ENCODE measurements at regions not wholly inside any gene's neighbourhood (a gene's known extent, or its start where the extent isn't known, plus 50 kb on each side); places are given as distances from the start of the nearest gene placed in this dataset.

GRCh38 chr7:113998934-113999333 is 80.1 kb upstream of the PPP1R3A start:
- Histone ChIP-seq H3K4me1 (no peaks in the 10 kb centered on the region), H3K27ac (no peak overlapping the region), H3K4me3 (no peak overlapping the region), H3K36me3 (replicated peaks in 1 of 2; ENCODE audit: insufficient read depth in 1 of 2, low read depth in 2 of 2) (no peaks in the 10 kb centered on the region), H3K27me3 (no peaks in the 10 kb centered on the region), H3K9me3 (no peaks in the 10 kb centered on the region)
- TF ChIP-seq POLR2A (IDR thresholded peaks at IDR 0.05) (no peak), CTCF (IDR thresholded peaks at IDR 0.05) (no peak)
- intact Hi-C loops (cut with DNase I), result no loop called here
- ATAC-seq (no peak), DNase-seq (no peak)

- Histone ChIP-seq H3K4me1 (no peaks in the 10 kb centered on the region), H3K27ac (no peak overlapping the region), H3K36me3 (replicated peaks in 1 of 2; ENCODE audit: insufficient read depth in 1 of 2, low read depth in 2 of 2) (no peaks in the 10 kb centered on the region), H3K4me3 (no peak overlapping the region), H3K9me3 (no peaks in the 10 kb centered on the region), H3K27me3 (no peaks in the 10 kb centered on the region)
- intact Hi-C loops (cut with DNase I), result no loop called here
- no peak for ATAC-seq
- WGBS, 2 donors, result 67% methylated on average over 4 of the region's 4 CpGs
- TF ChIP-seq CTCF (IDR thresholded peaks at IDR 0.05) (no peak), POLR2A (IDR thresholded peaks at IDR 0.05) (no peak)
- DNase-seq, result no peak
These were observed 77.6 kb upstream of the PPP1R3A start for GRCh38 chr7:113996405-113996804.

GRCh38 chr7:113986216-113986615 is 67.4 kb upstream of the PPP1R3A start:
- no peak overlapping the region for H3K27ac ChIP-seq
- no peaks in the 10 kb centered on the region for H3K27me3 ChIP-seq
- ATAC-seq, result no peak
- H3K9me3 ChIP-seq, result no peaks in the 10 kb centered on the region
- H3K4me3 ChIP-seq, result no peak overlapping the region
- no peak for DNase-seq
- H3K4me1 ChIP-seq, result no peaks in the 10 kb centered on the region
- no peak for TF ChIP-seq CTCF (IDR thresholded peaks at IDR 0.05)
- TF ChIP-seq POLR2A (IDR thresholded peaks at IDR 0.05), result no peak
- 86 to 90% methylated on average over 2 of the region's 2 CpGs for WGBS, 2 donors
- no peaks in the 10 kb centered on the region for H3K36me3 ChIP-seq (replicated peaks in 1 of 2; ENCODE audit: insufficient read depth in 1 of 2, low read depth in 2 of 2)
- intact Hi-C loops (cut with DNase I), result no loop called here

- Histone ChIP-seq H3K4me1 (no peaks in the 10 kb centered on the region), H3K36me3 (replicated peaks in 1 of 2; ENCODE audit: insufficient read depth in 1 of 2, low read depth in 2 of 2) (no peaks in the 10 kb centered on the region), H3K9me3 (no peaks in the 10 kb centered on the region), H3K4me3 (no peak overlapping the region), H3K27ac (no peak overlapping the region), H3K27me3 (no peaks in the 10 kb centered on the region)
- TF ChIP-seq CTCF (IDR thresholded peaks at IDR 0.05), result no peak
- no peak for TF ChIP-seq POLR2A (IDR thresholded peaks at IDR 0.05)
- no peak for ATAC-seq
- 65 to 80% methylated on average over 4 of the region's 4 CpGs for WGBS, 2 donors
- DNase-seq, result no peak
- intact Hi-C loops (cut with DNase I), result no loop called here
These were observed 57.7 kb upstream of the PPP1R3A start for GRCh38 chr7:113976508-113976907.

GRCh38 chr7:113968713-113969112 is 49.9 kb upstream of the PPP1R3A start:
- H3K27ac ChIP-seq, result no peak overlapping the region
- H3K4me3 ChIP-seq, result no peak overlapping the region
- H3K9me3 ChIP-seq, result no peaks in the 10 kb centered on the region
- no peaks in the 10 kb centered on the region for H3K27me3 ChIP-seq
- ATAC-seq (no peak), DNase-seq (no peak)
- WGBS, 2 donors, result 35 to 40% methylated on average over 2 of the region's 2 CpGs
- H3K36me3 ChIP-seq (replicated peaks in 1 of 2; ENCODE audit: insufficient read depth in 1 of 2, low read depth in 2 of 2), result no peaks in the 10 kb centered on the region
- TF ChIP-seq POLR2A (IDR thresholded peaks at IDR 0.05) (no peak), CTCF (IDR thresholded peaks at IDR 0.05) (no peak)
- intact Hi-C loops (cut with DNase I), result no loop called here
- no peaks in the 10 kb centered on the region for H3K4me1 ChIP-seq
